DOHH2 (cell line): ENCODE measurements at regions not wholly inside any gene's neighbourhood (a gene's known extent, or its start where the extent isn't known, plus 50 kb on each side); places are given as distances from the start of the nearest gene placed in this dataset.

ENCODE experiments used
- CTCF ChIP-seq: fragments of 200-600 bp; sonication (generic); IDR thresholded peaks from one replicate; pipeline ENCODE4 v1.5.1; 2014; ENCODE audit warnings: antibody characterized with exemption, mild to moderate bottlenecking, low read depth, low read length; ENCODE audit not compliant: poor library complexity, severe bottlenecking
- EZH2phosphoT487 ChIP-seq: fragments of 200-600 bp; sonication (generic); IDR thresholded peaks from 2 replicates; pipeline ENCODE4 v1.6.1; 2017; ENCODE audit warnings: borderline replicate concordance, mild to moderate bottlenecking, antibody characterized with exemption, low read length, moderate library complexity, mixed read lengths

DNA sequence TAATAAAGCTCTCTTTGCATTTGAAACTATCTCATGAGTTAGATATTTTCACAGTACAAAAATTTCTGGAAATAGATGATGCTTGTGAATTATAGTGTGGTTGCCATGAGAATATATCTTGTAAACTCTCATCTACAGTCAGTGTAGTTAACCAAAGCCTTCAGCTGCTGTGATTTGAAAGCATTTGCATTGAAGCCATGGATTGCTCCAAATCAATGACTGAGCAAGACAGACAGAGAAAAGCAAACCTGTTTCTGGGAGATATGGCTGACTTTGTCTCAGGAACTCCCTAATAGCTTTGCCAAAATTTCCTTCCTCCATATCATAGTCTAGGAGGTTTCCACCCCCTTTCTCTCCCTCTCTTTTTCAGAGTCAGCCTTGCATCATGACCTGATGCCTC lies 955.3 kb downstream of the REEP3 start:
- TF ChIP-seq CTCF (no peak), EZH2phosphoT487 (no peak)
